ENCODE measurements at regions not wholly inside any gene's neighbourhood (a gene's known extent, or its start where the extent isn't known, plus 50 kb on each side); places are given as distances from the start of the nearest gene placed in this dataset.

DNA sequence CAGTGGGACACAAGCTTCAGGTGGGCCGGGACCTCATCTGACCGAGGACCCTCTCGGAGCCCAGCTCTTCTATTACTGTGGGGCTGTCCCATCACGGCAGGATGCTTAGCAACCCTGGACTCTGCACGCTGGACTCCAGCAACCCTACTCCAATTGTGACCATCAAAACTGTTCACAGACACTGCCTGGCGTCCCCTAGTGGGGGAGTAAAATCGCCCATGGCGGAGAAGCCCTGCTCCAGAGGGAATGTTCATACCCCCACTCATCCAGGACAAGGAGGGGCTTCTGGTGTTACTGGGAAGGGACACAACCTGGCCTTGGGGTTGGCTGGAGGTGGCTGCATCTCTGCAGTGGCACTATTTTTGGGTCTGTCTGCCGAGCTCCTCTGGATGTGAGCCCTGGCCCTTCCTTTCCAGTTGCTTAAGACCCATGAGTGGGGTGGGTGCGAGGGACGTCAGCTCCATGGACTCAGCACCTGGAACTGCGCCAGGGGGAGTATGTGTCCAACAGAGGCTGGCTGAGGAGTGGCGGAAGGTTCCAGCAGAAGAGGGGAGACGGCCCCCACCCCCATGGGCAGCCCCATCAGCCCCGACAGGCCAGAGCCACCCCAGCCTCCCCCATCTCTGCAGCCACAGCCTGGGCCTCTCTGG lies 103.8 kb downstream of the RFLNA start:
- ATAC-seq (ENCODE audit: low FRiP score) = peak; percentile 20
- peak; percentile 68 for DNase-seq (ENCODE audit: low spot score)
- TF ChIP-seq CTCF (IDR thresholded peaks at IDR 0.05) = no peak

- no peak for DNase-seq (ENCODE audit: low spot score)
- no peak for ATAC-seq (ENCODE audit: low FRiP score)
- no peak for TF ChIP-seq CTCF (IDR thresholded peaks at IDR 0.05)
These were observed 103.1 kb downstream of the RFLNA start for GRCh38 chr12:124397807-124398577.

DNA sequence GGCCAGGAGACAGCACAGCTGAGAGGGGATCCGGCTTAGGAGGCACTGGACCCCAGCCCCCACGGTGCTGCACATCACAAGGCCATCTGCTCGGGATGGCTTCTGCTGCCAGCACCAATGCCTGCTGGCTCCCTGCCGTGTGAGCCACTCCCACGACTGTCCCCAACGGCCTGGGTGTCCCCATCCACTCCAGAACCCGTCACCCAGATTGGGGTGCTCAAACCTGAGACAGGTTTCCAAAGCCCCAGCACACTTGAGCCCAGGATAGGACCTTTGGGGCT lies 102.4 kb downstream of the RFLNA start:
- no peak for DNase-seq (ENCODE audit: low spot score)
- ATAC-seq (ENCODE audit: low FRiP score) = no peak
- TF ChIP-seq CTCF (IDR thresholded peaks at IDR 0.05) = no peak

- no peak for TF ChIP-seq CTCF (IDR thresholded peaks at IDR 0.05)
- no peak for ATAC-seq (ENCODE audit: low FRiP score)
- DNase-seq (ENCODE audit: low spot score) = no peak
These were observed 101.9 kb downstream of the RFLNA start for GRCh38 chr12:124396544-124397398.

- no peak for DNase-seq (ENCODE audit: low spot score)
- TF ChIP-seq CTCF (IDR thresholded peaks at IDR 0.05) = no peak
- no peak for ATAC-seq (ENCODE audit: low FRiP score)
These were observed 101.1 kb downstream of the RFLNA start for GRCh38 chr12:124395986-124396385.

- TF ChIP-seq CTCF (IDR thresholded peaks at IDR 0.05) = no peak
- no peak for ATAC-seq (ENCODE audit: low FRiP score)
These were observed 100.4 kb downstream of the RFLNA start for GRCh38 chr12:124395284-124395752.

More at GRCh38 chr12:124395284-124395752, 100.4 kb downstream of the RFLNA start:
- DNase-seq (ENCODE audit: low spot score) = no peak

All from omental fat pad (tissue), 3 donors.